Stomach (tissue), 4 donors: ENCODE measurements at regions not wholly inside any gene's neighbourhood (a gene's known extent, or its start where the extent isn't known, plus 50 kb on each side); places are given as distances from the start of the nearest gene placed in this dataset.

Experiments used
- EP300 ChIP-seq: sonication (generic); formaldehyde crosslinking; IDR thresholded peaks from one replicate; pipeline ENCODE4 v1.6.1; 2017; ENCODE audit warnings: antibody characterized with exemption
- POLR2AphosphoS5 ChIP-seq, 3 donors: sonication (generic); formaldehyde crosslinking; IDR thresholded peaks; one replicate each; pipeline ENCODE4 v1.6.1; 2016; ENCODE audit warnings: antibody characterized with exemption in 3 of 3
- TF ChIP-seq, protein P1 (sequence below), 7 experiments: fragments of 450-650 bp in 4 of 7; fragments of 200-600 bp in 3 of 7; sonication (generic) in 3 of 7; IDR thresholded peaks; one replicate each; pipeline ENCODE4 v1.5.1; 2016 to 2019; ENCODE audit warnings: antibody characterized with exemption in 7 of 7, control low read depth in 2 of 7, mild to moderate bottlenecking in 1 of 7

DNA sequence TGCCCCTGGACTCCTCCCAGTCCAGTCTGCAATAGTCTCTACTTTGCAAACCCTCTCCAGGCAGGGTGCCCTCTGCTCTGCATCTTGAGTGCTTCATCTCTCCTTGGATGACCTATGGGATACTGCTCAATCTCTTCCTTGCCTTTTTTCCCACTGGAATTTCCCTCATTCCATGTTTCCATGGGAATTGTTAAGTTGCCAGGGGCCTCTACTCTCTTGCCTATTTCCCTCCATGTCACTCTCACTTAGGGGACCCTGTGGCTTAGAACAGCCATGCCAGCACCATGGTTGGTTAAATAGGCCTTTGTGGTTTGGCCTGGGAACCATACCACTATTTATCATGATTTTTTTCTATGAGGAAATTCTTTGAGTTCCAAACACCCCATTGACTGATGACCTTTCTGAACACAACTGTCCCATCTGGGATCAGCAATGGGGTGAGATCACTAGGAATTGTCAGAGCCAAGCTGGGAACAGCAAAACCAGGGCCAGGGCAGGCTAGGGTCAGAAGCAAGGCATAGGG, 91.4 kb upstream of the RBMS1 start:
- no peak for TF ChIP-seq POLR2AphosphoS5 (IDR thresholded peaks at IDR 0.05)
- TF ChIP-seq, protein P1, sequence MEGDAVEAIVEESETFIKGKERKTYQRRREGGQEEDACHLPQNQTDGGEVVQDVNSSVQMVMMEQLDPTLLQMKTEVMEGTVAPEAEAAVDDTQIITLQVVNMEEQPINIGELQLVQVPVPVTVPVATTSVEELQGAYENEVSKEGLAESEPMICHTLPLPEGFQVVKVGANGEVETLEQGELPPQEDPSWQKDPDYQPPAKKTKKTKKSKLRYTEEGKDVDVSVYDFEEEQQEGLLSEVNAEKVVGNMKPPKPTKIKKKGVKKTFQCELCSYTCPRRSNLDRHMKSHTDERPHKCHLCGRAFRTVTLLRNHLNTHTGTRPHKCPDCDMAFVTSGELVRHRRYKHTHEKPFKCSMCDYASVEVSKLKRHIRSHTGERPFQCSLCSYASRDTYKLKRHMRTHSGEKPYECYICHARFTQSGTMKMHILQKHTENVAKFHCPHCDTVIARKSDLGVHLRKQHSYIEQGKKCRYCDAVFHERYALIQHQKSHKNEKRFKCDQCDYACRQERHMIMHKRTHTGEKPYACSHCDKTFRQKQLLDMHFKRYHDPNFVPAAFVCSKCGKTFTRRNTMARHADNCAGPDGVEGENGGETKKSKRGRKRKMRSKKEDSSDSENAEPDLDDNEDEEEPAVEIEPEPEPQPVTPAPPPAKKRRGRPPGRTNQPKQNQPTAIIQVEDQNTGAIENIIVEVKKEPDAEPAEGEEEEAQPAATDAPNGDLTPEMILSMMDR (IDR thresholded peaks at IDR 0.05), result no peak
- TF ChIP-seq EP300, result no peak
